ENCODE measurements at regions not wholly inside any gene's neighbourhood (a gene's known extent, or its start where the extent isn't known, plus 50 kb on each side); places are given as distances from the start of the nearest gene placed in this dataset.

DNA sequence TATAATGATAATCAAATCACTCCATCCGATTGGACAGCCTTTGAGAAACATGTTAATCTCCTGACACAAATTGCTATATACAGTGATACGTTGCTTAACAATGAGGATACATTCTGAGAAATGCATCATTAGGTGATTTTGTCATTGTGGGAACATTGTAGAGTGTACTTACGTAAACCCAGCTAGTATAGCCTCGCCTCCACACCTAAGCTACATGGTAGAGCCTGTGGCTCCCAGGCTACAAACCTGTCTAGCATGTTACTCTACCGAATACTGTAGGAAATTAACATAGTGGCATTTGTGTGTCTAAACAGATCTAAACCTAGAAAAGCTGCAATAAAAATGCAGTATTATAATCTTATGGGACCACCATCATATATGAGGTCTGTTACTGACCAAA, 128.6 kb upstream of the PWP1 start:
- DNase-seq (no peak), ATAC-seq (ENCODE audit: insufficient read depth, low FRiP score) (no peak)
- no peaks in the 10 kb centered on the region for H3K27me3 ChIP-seq (ENCODE audit: control insufficient read depth in 3 of 3, insufficient read depth in 3 of 3, low read length in 2 of 3)
- no peak overlapping the region for H3K27ac ChIP-seq (ENCODE audit: low read depth in 1 of 2, low read length in 1 of 2)
- no peaks in the 10 kb centered on the region for H3K9me3 ChIP-seq (ENCODE audit: control insufficient read depth in 4 of 4, insufficient read depth in 3 of 4, low read length in 3 of 4)
- H3K36me3 ChIP-seq (ENCODE audit: control insufficient read depth in 4 of 4, insufficient read depth in 4 of 4, low read length in 4 of 4) = no peaks in the 10 kb centered on the region
- H3K4me1 ChIP-seq (ENCODE audit: control insufficient read depth in 5 of 5, insufficient read depth in 5 of 5, low read length in 5 of 5) = peaks cover 0 to 13% (median 0%) of the 10 kb centered on the region in 5 donors
- 88 to 90% methylated on average over 5 of the region's 5 CpGs for WGBS, 2 donors
- no peak overlapping the region for H3K4me3 ChIP-seq
- TF ChIP-seq, protein P1, sequence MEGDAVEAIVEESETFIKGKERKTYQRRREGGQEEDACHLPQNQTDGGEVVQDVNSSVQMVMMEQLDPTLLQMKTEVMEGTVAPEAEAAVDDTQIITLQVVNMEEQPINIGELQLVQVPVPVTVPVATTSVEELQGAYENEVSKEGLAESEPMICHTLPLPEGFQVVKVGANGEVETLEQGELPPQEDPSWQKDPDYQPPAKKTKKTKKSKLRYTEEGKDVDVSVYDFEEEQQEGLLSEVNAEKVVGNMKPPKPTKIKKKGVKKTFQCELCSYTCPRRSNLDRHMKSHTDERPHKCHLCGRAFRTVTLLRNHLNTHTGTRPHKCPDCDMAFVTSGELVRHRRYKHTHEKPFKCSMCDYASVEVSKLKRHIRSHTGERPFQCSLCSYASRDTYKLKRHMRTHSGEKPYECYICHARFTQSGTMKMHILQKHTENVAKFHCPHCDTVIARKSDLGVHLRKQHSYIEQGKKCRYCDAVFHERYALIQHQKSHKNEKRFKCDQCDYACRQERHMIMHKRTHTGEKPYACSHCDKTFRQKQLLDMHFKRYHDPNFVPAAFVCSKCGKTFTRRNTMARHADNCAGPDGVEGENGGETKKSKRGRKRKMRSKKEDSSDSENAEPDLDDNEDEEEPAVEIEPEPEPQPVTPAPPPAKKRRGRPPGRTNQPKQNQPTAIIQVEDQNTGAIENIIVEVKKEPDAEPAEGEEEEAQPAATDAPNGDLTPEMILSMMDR (IDR thresholded peaks at IDR 0.05; ENCODE audit: control extremely low read depth, extremely low read depth) = no peak
- H3K9ac ChIP-seq (ENCODE audit: insufficient read depth in 1 of 2, low read length in 2 of 2) = no peak overlapping the region

DNA sequence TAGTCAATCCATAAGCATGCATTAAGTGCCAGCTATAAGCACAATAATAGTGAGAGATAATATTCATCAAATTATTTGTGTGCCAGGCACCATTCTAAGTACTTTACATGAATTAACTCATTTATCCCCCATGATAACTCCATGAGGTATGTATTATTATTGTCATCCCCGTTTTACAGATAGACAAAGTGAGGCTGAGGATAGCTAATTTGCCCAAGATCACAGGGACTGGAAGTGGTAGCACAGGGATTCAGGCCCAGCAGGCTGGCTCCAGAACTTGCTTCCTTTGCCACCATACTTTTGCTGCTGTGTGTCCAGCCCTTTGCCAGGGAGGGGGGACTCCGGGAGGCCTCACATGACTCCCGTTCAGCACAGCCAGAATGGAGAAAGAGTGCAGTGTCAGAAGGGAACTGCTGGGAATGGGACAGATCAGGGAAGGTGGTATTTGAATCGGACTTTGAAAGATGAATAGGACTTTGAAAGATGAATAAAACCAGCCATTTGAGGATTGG, 128.0 kb upstream of the PWP1 start:
- TF ChIP-seq, protein P1 (IDR thresholded peaks at IDR 0.05; ENCODE audit: control extremely low read depth, extremely low read depth) = no peak
- Histone ChIP-seq H3K9ac (ENCODE audit: insufficient read depth in 1 of 2, low read length in 2 of 2) (no peak overlapping the region), H3K27ac (ENCODE audit: low read depth in 1 of 2, low read length in 1 of 2) (no peak overlapping the region), H3K4me3 (no peak overlapping the region), H3K4me1 (ENCODE audit: control insufficient read depth in 5 of 5, insufficient read depth in 5 of 5, low read length in 5 of 5) (peaks cover 0 to 13% (median 0%) of the 10 kb centered on the region in 5 donors), H3K9me3 (ENCODE audit: control insufficient read depth in 4 of 4, insufficient read depth in 3 of 4, low read length in 3 of 4) (no peaks in the 10 kb centered on the region), H3K27me3 (ENCODE audit: control insufficient read depth in 3 of 3, insufficient read depth in 3 of 3, low read length in 2 of 3) (no peaks in the 10 kb centered on the region), H3K36me3 (ENCODE audit: control insufficient read depth in 4 of 4, insufficient read depth in 4 of 4, low read length in 4 of 4) (no peaks in the 10 kb centered on the region)
- ATAC-seq (ENCODE audit: insufficient read depth, low FRiP score) (no peak), DNase-seq (no peak)
- 86 to 98% methylated on average over 4 of the region's 4 CpGs for WGBS, 2 donors

DNA sequence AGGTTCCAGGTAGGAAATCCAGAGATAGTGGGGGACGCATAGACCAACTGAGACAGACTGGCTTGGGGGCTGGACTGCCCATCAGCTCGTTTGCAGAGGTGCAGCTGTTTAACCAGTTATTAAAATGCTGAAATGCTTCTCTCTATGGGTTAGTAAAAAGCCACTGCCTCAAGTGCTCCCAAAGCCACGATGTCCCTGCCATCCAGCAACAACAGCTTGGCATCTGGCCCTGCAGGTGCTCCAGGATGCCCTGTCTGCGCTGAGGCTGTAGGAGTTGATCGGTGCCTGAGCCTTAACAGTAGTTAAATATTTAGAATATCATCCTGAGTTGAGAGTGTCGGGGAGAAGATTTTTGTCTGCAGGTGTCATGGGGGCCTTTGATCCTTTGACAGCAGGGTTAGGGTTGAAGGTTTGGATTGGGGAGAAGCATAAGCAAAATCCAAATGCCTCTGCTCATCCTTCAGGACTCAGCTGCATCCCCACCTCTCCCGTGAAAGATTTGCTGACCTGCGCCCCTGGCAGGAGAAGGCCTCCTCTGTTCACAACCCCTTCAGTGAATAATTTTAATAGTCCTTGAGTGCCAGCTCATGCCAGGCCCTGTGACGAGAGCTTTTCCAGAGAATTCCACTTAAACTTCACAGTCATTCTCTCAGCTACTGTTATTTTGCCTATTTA, 127.3 kb upstream of the PWP1 start:
- no peak overlapping the region for H3K27ac ChIP-seq (ENCODE audit: low read depth in 1 of 2, low read length in 1 of 2)
- H3K9ac ChIP-seq (ENCODE audit: insufficient read depth in 1 of 2, low read length in 2 of 2) = no peak overlapping the region
- no peak overlapping the region for H3K4me3 ChIP-seq
- H3K27me3 ChIP-seq (ENCODE audit: control insufficient read depth in 3 of 3, insufficient read depth in 3 of 3, low read length in 2 of 3) = no peaks in the 10 kb centered on the region
- 68 to 83% methylated on average over 9 of the region's 9 CpGs for WGBS, 2 donors
- peaks cover 0 to 13% (median 0%) of the 10 kb centered on the region in 5 donors for H3K4me1 ChIP-seq (ENCODE audit: control insufficient read depth in 5 of 5, insufficient read depth in 5 of 5, low read length in 5 of 5)
- ATAC-seq (ENCODE audit: insufficient read depth, low FRiP score) (no peak), DNase-seq (no peak)
- TF ChIP-seq, protein P1 (IDR thresholded peaks at IDR 0.05; ENCODE audit: control extremely low read depth, extremely low read depth) = no peak
- H3K36me3 ChIP-seq (ENCODE audit: control insufficient read depth in 4 of 4, insufficient read depth in 4 of 4, low read length in 4 of 4) = no peaks in the 10 kb centered on the region
- no peaks in the 10 kb centered on the region for H3K9me3 ChIP-seq (ENCODE audit: control insufficient read depth in 4 of 4, insufficient read depth in 3 of 4, low read length in 3 of 4)

Measured in lung (tissue), 11 donors.